DOHH2 (cell line): ENCODE measurements at regions not wholly inside any gene's neighbourhood (a gene's known extent, or its start where the extent isn't known, plus 50 kb on each side); places are given as distances from the start of the nearest gene placed in this dataset.
"Not testable (repeated sequence)": the region's sequence is repeated elsewhere in the genome, so short reads cannot be mapped to it uniquely, and the experiment has no call there.

Experiments
- H3F3A ChIP-seq: fragments of 200-600 bp; sonication (generic), shearing (Covaris generic); 2 replicates; pipeline ENCODE4 v1.6.0; 2016; ENCODE audit warnings: antibody characterized with exemption, mild to moderate bottlenecking; ENCODE audit not compliant: control insufficient read depth, insufficient read depth
- H3K27ac ChIP-seq: fragments of 200-600 bp; sonication (generic); 2 replicates; pipeline ENCODE4 v1.5.1; 2014; ENCODE audit warnings: low read depth, mild to moderate bottlenecking, low read length, moderate library complexity
- H3K27me3 ChIP-seq: fragments of 200-600 bp; sonication (generic); 2 replicates; pipeline ENCODE4 v1.6.1; 2014; ENCODE audit warnings: mild to moderate bottlenecking, low read length, mixed read lengths; ENCODE audit not compliant: control insufficient read depth
- H3K36me3 ChIP-seq: fragments of 200-600 bp; sonication (generic); 2 replicates; pipeline ENCODE4 v1.6.1; 2014; ENCODE audit warnings: mild to moderate bottlenecking, low read length, moderate library complexity, mixed read lengths; ENCODE audit not compliant: control insufficient read depth
- H3K4me1 ChIP-seq: fragments of 200-600 bp; sonication (generic); 2 replicates; pipeline ENCODE4 v1.6.1; 2014; ENCODE audit warnings: mild to moderate bottlenecking, low read length, mixed read lengths; ENCODE audit not compliant: control insufficient read depth
- H3K4me2 ChIP-seq: fragments of 200-600 bp; sonication (generic); 2 replicates; pipeline ENCODE4 v1.6.0; 2014; ENCODE audit warnings: mild to moderate bottlenecking, low read length, moderate library complexity
- H3K4me3 ChIP-seq: fragments of 200-600 bp; sonication (generic); 2 replicates; pipeline ENCODE4 v1.5.1; 2014; ENCODE audit warnings: mild to moderate bottlenecking, low read length, mixed read lengths
- H3K79me2 ChIP-seq: fragments of 200-600 bp; sonication (generic); 2 replicates; pipeline ENCODE4 v1.6.1; 2014; ENCODE audit warnings: mild to moderate bottlenecking, low read length, mixed read lengths; ENCODE audit not compliant: control insufficient read depth
- H3K9me2 ChIP-seq: fragments of 200-600 bp; sonication (generic); replicated peaks from 2 replicates; pipeline ENCODE4 v1.6.1; 2014; ENCODE audit warnings: mild to moderate bottlenecking, low read length, mixed read lengths; ENCODE audit not compliant: control insufficient read depth
- H3K9me3 ChIP-seq: fragments of 200-600 bp; sonication (generic); 2 replicates; pipeline ENCODE4 v1.6.1; 2014; ENCODE audit warnings: antibody characterized with exemption, low read length, mixed read lengths; ENCODE audit not compliant: control insufficient read depth, insufficient read depth
- H4K20me1 ChIP-seq: fragments of 200-600 bp; sonication (generic); 2 replicates; pipeline ENCODE4 v1.6.0; 2014; ENCODE audit warnings: low read depth, mild to moderate bottlenecking, antibody characterized with exemption, low read length, moderate library complexity; ENCODE audit not compliant: control insufficient read depth, insufficient read depth
- CTCF ChIP-seq: fragments of 200-600 bp; sonication (generic); IDR thresholded peaks from one replicate; pipeline ENCODE4 v1.5.1; 2014; ENCODE audit warnings: antibody characterized with exemption, mild to moderate bottlenecking, low read depth, low read length; ENCODE audit not compliant: poor library complexity, severe bottlenecking
- EZH2phosphoT487 ChIP-seq: fragments of 200-600 bp; sonication (generic); IDR thresholded peaks from 2 replicates; pipeline ENCODE4 v1.6.1; 2017; ENCODE audit warnings: borderline replicate concordance, mild to moderate bottlenecking, antibody characterized with exemption, low read length, moderate library complexity, mixed read lengths

- H3K36me3 ChIP-seq: no peaks in the 10 kb centered on the region
- no peaks in the 10 kb centered on the region for H4K20me1 ChIP-seq
- H3K4me2 ChIP-seq: no peak overlapping the region
- H3K79me2 ChIP-seq: no peaks in the 10 kb centered on the region
- no peaks in the 10 kb centered on the region for H3F3A ChIP-seq
- H3K9me2 ChIP-seq: no peaks in the 10 kb centered on the region; the same call in 1 of the 2 replicates
- no peaks in the 10 kb centered on the region for H3K9me3 ChIP-seq
- H3K27me3 ChIP-seq: no peaks in the 10 kb centered on the region
- no peak overlapping the region for H3K4me3 ChIP-seq
- TF ChIP-seq CTCF (no peak), EZH2phosphoT487 (no peak)
- no peak overlapping the region for H3K27ac ChIP-seq
- no peaks in the 10 kb centered on the region for H3K4me1 ChIP-seq
Measured at GRCh38 chr7:136424058-136424457, 444.4 kb upstream of the CHRM2 start.

GRCh38 chr7:136419740-136420139, 442.6 kb upstream of the MTPN start:
- H3K27me3 ChIP-seq, H3K4me2 ChIP-seq, H3K4me3 ChIP-seq, H3K9me3 ChIP-seq, H4K20me1 ChIP-seq, H3K36me3 ChIP-seq, H3K27ac ChIP-seq, H3K4me1 ChIP-seq, H3K9me2 ChIP-seq, H3K79me2 ChIP-seq, H3F3A ChIP-seq: not testable (repeated sequence)

- Histone ChIP-seq H4K20me1 (no peaks in the 10 kb centered on the region), H3K27ac (no peak overlapping the region), H3K79me2 (no peaks in the 10 kb centered on the region), H3K27me3 (no peaks in the 10 kb centered on the region), H3F3A (no peaks in the 10 kb centered on the region), H3K9me3 (no peaks in the 10 kb centered on the region), H3K4me1 (no peaks in the 10 kb centered on the region), H3K4me2 (no peak overlapping the region), H3K4me3 (no peak overlapping the region), H3K9me2 (no peaks in the 10 kb centered on the region), H3K36me3 (no peaks in the 10 kb centered on the region)
- TF ChIP-seq EZH2phosphoT487 (no peak), CTCF (no peak)
Measured at GRCh38 chr7:136412952-136413351, 435.8 kb upstream of the MTPN start.

GRCh38 chr7:136405931-136406777, 429.0 kb upstream of the MTPN start:
- no peaks in the 10 kb centered on the region for H3K9me2 ChIP-seq
- no peaks in the 10 kb centered on the region for H3F3A ChIP-seq
- H3K79me2 ChIP-seq: no peaks in the 10 kb centered on the region
- H3K9me3 ChIP-seq: no peaks in the 10 kb centered on the region
- H3K4me3 ChIP-seq: no peak overlapping the region
- no peaks in the 10 kb centered on the region for H3K27me3 ChIP-seq
- no peaks in the 10 kb centered on the region for H3K4me1 ChIP-seq
- TF ChIP-seq EZH2phosphoT487 (no peak), CTCF (peak; percentile 96)
- H4K20me1 ChIP-seq: no peaks in the 10 kb centered on the region
- no peaks in the 10 kb centered on the region for H3K36me3 ChIP-seq
- no peak overlapping the region for H3K27ac ChIP-seq
- no peak overlapping the region for H3K4me2 ChIP-seq
